Fibroblast of pulmonary artery (primary cell): ENCODE measurements at regions not wholly inside any gene's neighbourhood (a gene's known extent, or its start where the extent isn't known, plus 50 kb on each side); places are given as distances from the start of the nearest gene placed in this dataset.

Experiments
- DNase-seq: peaks from one replicate; pipeline ENCODE4 v3.0.0-alpha.2; 2010; ENCODE audit warnings: low read depth
- H3K4me3 ChIP-seq: replicated peaks from 2 replicates; pipeline ENCODE4 v1.5.1; 2011; ENCODE audit warnings: low read depth, mild to moderate bottlenecking, control low read depth, low read length, moderate library complexity
- CTCF ChIP-seq: IDR thresholded peaks from 2 replicates; pipeline ENCODE4 v1.5.1; 2011; ENCODE audit warnings: mild to moderate bottlenecking, control low read depth, low read length, inconsistent platforms; ENCODE audit errors: missing control alignments

DNA sequence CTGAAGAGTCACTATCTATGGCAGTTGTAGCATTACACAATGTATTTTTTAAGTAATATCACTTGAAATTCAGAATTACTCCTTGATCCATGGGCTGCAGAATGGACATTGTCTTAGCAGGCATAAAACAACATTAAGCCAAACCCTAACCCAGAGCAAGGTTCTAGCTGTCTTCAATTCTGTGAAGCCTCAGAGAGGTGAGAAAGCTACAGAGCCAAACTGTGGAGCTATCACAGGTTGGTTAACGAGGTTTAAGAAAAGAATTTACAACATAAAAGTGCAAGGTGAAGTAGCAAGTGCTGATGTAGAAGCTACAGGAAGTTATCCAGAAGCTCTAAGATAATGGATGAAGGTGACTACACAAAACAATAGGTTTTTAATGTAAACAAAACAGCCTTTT, 582.7 kb upstream of the POT1 start:
- no peak for TF ChIP-seq CTCF
- H3K4me3 ChIP-seq = no peak overlapping the region
- no peak for DNase-seq

GRCh38 chr7:125511310-125511709, 581.7 kb upstream of the POT1 start:
- TF ChIP-seq CTCF = no peak
- H3K4me3 ChIP-seq = no peak overlapping the region
- no peak for DNase-seq

- no peak for TF ChIP-seq CTCF
- no peak overlapping the region for H3K4me3 ChIP-seq
- DNase-seq = no peak
Measured at GRCh38 chr7:125506331-125506730, 576.7 kb upstream of the POT1 start.

- no peak for TF ChIP-seq CTCF
- DNase-seq = no peak
- no peak overlapping the region for H3K4me3 ChIP-seq
Measured at GRCh38 chr7:125504848-125505247, 575.2 kb upstream of the POT1 start.

DNA sequence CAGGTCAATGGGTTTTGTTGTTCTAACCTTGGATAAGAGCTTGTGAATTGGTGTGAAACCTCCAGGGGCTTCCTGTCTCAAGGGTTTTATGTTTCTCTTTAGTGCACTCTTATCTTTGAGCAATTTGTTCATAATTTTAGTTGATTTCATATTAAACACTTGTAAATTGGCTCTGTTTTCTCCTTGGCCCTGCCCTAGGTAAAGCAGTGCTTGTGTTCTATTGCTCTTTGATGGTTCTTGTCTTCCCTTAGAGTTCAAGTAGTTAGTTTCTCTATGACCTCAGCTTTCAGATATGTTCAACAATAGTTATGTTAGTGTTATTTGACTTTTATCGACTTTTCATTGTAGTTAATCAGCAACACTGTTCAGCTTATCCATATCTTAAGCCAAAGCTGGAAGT, 566.4 kb upstream of the POT1 start:
- no peak overlapping the region for H3K4me3 ChIP-seq
- DNase-seq = no peak
- TF ChIP-seq CTCF = no peak

DNA sequence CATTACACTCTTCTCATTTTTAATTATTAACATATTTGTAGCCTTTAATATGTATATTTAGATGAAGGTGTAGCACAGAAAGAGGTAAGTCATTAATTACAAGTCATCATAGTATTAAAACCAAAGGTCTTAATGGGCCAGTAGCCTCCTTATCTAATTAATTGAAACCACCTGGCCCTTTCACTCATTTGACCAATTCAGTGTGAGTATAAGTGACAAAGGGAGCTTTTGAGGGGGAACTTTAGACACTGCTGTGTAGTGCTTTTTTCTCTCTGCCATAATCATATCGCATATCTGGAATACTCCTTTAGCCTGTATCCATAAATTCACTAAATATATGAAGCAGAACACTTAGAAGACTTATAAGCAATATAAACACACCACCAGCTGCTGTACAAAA, 562.9 kb upstream of the POT1 start:
- no peak for DNase-seq
- no peak overlapping the region for H3K4me3 ChIP-seq
- no peak for TF ChIP-seq CTCF

DNA sequence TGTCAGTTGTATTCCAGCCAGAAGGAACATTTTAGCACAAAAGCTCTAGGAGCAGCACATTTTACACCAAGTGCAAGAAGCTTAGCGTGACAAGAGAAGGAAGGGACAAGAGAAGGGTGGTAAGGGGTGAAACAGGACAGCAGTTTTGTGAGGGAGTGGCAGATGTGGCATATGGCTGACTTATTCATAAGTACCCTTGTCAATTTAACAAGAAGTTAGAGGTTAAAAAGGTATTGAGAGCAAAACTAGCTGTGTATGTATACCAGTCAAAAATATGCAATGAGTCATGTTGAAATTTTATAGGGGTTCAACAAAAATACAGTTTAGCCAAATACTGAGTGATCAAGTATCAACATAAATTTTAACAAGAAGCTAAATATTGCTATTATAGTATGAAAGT, 561.5 kb upstream of the POT1 start:
- no peak for DNase-seq
- no peak for TF ChIP-seq CTCF
- no peak overlapping the region for H3K4me3 ChIP-seq
